ENCODE measurements at regions not wholly inside any gene's neighbourhood (a gene's known extent, or its start where the extent isn't known, plus 50 kb on each side); places are given as distances from the start of the nearest gene placed in this dataset.

- H3K27ac ChIP-seq (replicated peaks in 1 of 4), result no peak overlapping the region
- no peaks in the 10 kb centered on the region for H3K27me3 ChIP-seq
- no peaks in the 10 kb centered on the region for H3K36me3 ChIP-seq
- no peaks in the 10 kb centered on the region for H3K9me3 ChIP-seq
- 78% methylated on average over 2 of the region's 2 CpGs for WGBS
- no peak overlapping the region for H3K4me3 ChIP-seq
- peaks cover 0 to 2% (median 0%) of the 10 kb centered on the region in 4 donors for H3K4me1 ChIP-seq
- intact Hi-C loops (cut with DNase I), result no loop called here
- no peak for TF ChIP-seq CTCF (IDR thresholded peaks at IDR 0.05)
- no peak for TF ChIP-seq POLR2A (IDR thresholded peaks at IDR 0.05; ENCODE audit: low read depth)
- no peak for TF ChIP-seq POLR2AphosphoS5 (IDR thresholded peaks at IDR 0.05)
- no peak for TF ChIP-seq EP300 (IDR thresholded peaks at IDR 0.05)
- DNase-seq (ENCODE audit: extremely low spot score), result no peak
Measured at GRCh38 chr5:5752844-5753243, 330.4 kb downstream of the ICE1 start.

GRCh38 chr5:5751987-5752386 lies 329.5 kb downstream of the ICE1 start:
- Histone ChIP-seq H3K9me3 (no peaks in the 10 kb centered on the region), H3K36me3 (no peaks in the 10 kb centered on the region), H3K4me1 (peaks cover 0 to 2% (median 0%) of the 10 kb centered on the region in 4 donors), H3K27ac (replicated peaks in 1 of 4) (no peak overlapping the region), H3K4me3 (no peak overlapping the region), H3K27me3 (no peaks in the 10 kb centered on the region)
- TF ChIP-seq POLR2A (IDR thresholded peaks at IDR 0.05; ENCODE audit: low read depth) (no peak), POLR2AphosphoS5 (IDR thresholded peaks at IDR 0.05) (no peak), EP300 (IDR thresholded peaks at IDR 0.05) (no peak), CTCF (IDR thresholded peaks at IDR 0.05) (no peak)
- DNase-seq (ENCODE audit: extremely low spot score), result no peak
- 65% methylated on average over 7 of the region's 7 CpGs for WGBS
- intact Hi-C loops (cut with DNase I), result no loop called here

- H3K36me3 ChIP-seq, result no peaks in the 10 kb centered on the region
- 91% methylated on average over 4 of the region's 4 CpGs for WGBS
- no peak overlapping the region for H3K27ac ChIP-seq (replicated peaks in 1 of 4)
- peaks cover 0 to 2% (median 0%) of the 10 kb centered on the region in 4 donors for H3K4me1 ChIP-seq
- no peak for DNase-seq (ENCODE audit: extremely low spot score)
- intact Hi-C loops (cut with DNase I), result no loop called here
- TF ChIP-seq EP300 (IDR thresholded peaks at IDR 0.05) (no peak), POLR2AphosphoS5 (IDR thresholded peaks at IDR 0.05) (no peak), CTCF (IDR thresholded peaks at IDR 0.05) (no peak), POLR2A (IDR thresholded peaks at IDR 0.05; ENCODE audit: low read depth) (no peak)
- no peaks in the 10 kb centered on the region for H3K9me3 ChIP-seq
- no peaks in the 10 kb centered on the region for H3K27me3 ChIP-seq
- no peak overlapping the region for H3K4me3 ChIP-seq
Measured at GRCh38 chr5:5751498-5751897, 329.0 kb downstream of the ICE1 start.

- Histone ChIP-seq H3K9me3 (peaks cover 0 to 27% (median 18%) of the 10 kb centered on the region in 4 donors), H3K27me3 (no peaks in the 10 kb centered on the region), H3K27ac (replicated peaks in 1 of 4) (no peak overlapping the region), H3K4me1 (no peaks in the 10 kb centered on the region), H3K4me3 (no peak overlapping the region), H3K36me3 (no peaks in the 10 kb centered on the region)
- no peak for DNase-seq (ENCODE audit: extremely low spot score)
- intact Hi-C loops (cut with DNase I), result no loop called here
- TF ChIP-seq CTCF (IDR thresholded peaks at IDR 0.05) (no peak), EP300 (IDR thresholded peaks at IDR 0.05) (no peak), POLR2AphosphoS5 (IDR thresholded peaks at IDR 0.05) (no peak), POLR2A (IDR thresholded peaks at IDR 0.05; ENCODE audit: low read depth) (no peak)
Measured at GRCh38 chr5:5741418-5741817, 318.9 kb downstream of the ICE1 start.

GRCh38 chr5:5739490-5739945 lies 317.0 kb downstream of the ICE1 start:
- H3K9me3 ChIP-seq, result peaks cover 0 to 15% (median 10%) of the 10 kb centered on the region in 4 donors
- DNase-seq (ENCODE audit: extremely low spot score), result no peak
- no peak for TF ChIP-seq CTCF (IDR thresholded peaks at IDR 0.05)
- no peak for TF ChIP-seq EP300 (IDR thresholded peaks at IDR 0.05)
- no peak for TF ChIP-seq POLR2AphosphoS5 (IDR thresholded peaks at IDR 0.05)
- TF ChIP-seq POLR2A (IDR thresholded peaks at IDR 0.05; ENCODE audit: low read depth), result no peak
- H3K27me3 ChIP-seq, result no peaks in the 10 kb centered on the region
- no peak overlapping the region for H3K4me3 ChIP-seq
- intact Hi-C loops (cut with DNase I), result no loop called here
- 79% methylated on average over 3 of the region's 3 CpGs for WGBS
- H3K27ac ChIP-seq (replicated peaks in 1 of 4), result no peak overlapping the region
- no peaks in the 10 kb centered on the region for H3K36me3 ChIP-seq
- H3K4me1 ChIP-seq, result no peaks in the 10 kb centered on the region
